DOHH2 (cell line): ENCODE measurements at regions not wholly inside any gene's neighbourhood (a gene's known extent, or its start where the extent isn't known, plus 50 kb on each side); places are given as distances from the start of the nearest gene placed in this dataset.

ENCODE experiments used
- H3F3A ChIP-seq: fragments of 200-600 bp; sonication (generic), shearing (Covaris generic); 2 replicates; pipeline ENCODE4 v1.6.0; 2016; ENCODE audit warnings: antibody characterized with exemption, mild to moderate bottlenecking; ENCODE audit not compliant: control insufficient read depth, insufficient read depth
- H3K27ac ChIP-seq: fragments of 200-600 bp; sonication (generic); 2 replicates; pipeline ENCODE4 v1.5.1; 2014; ENCODE audit warnings: low read depth, mild to moderate bottlenecking, low read length, moderate library complexity
- H3K27me3 ChIP-seq: fragments of 200-600 bp; sonication (generic); 2 replicates; pipeline ENCODE4 v1.6.1; 2014; ENCODE audit warnings: mild to moderate bottlenecking, low read length, mixed read lengths; ENCODE audit not compliant: control insufficient read depth
- H3K36me3 ChIP-seq: fragments of 200-600 bp; sonication (generic); 2 replicates; pipeline ENCODE4 v1.6.1; 2014; ENCODE audit warnings: mild to moderate bottlenecking, low read length, moderate library complexity, mixed read lengths; ENCODE audit not compliant: control insufficient read depth
- H3K4me1 ChIP-seq: fragments of 200-600 bp; sonication (generic); 2 replicates; pipeline ENCODE4 v1.6.1; 2014; ENCODE audit warnings: mild to moderate bottlenecking, low read length, mixed read lengths; ENCODE audit not compliant: control insufficient read depth
- H3K4me2 ChIP-seq: fragments of 200-600 bp; sonication (generic); 2 replicates; pipeline ENCODE4 v1.6.0; 2014; ENCODE audit warnings: mild to moderate bottlenecking, low read length, moderate library complexity
- H3K4me3 ChIP-seq: fragments of 200-600 bp; sonication (generic); 2 replicates; pipeline ENCODE4 v1.5.1; 2014; ENCODE audit warnings: mild to moderate bottlenecking, low read length, mixed read lengths
- H3K79me2 ChIP-seq: fragments of 200-600 bp; sonication (generic); 2 replicates; pipeline ENCODE4 v1.6.1; 2014; ENCODE audit warnings: mild to moderate bottlenecking, low read length, mixed read lengths; ENCODE audit not compliant: control insufficient read depth
- H3K9me2 ChIP-seq: fragments of 200-600 bp; sonication (generic); replicated peaks from 2 replicates; pipeline ENCODE4 v1.6.1; 2014; ENCODE audit warnings: mild to moderate bottlenecking, low read length, mixed read lengths; ENCODE audit not compliant: control insufficient read depth
- H3K9me3 ChIP-seq: fragments of 200-600 bp; sonication (generic); 2 replicates; pipeline ENCODE4 v1.6.1; 2014; ENCODE audit warnings: antibody characterized with exemption, low read length, mixed read lengths; ENCODE audit not compliant: control insufficient read depth, insufficient read depth
- H4K20me1 ChIP-seq: fragments of 200-600 bp; sonication (generic); 2 replicates; pipeline ENCODE4 v1.6.0; 2014; ENCODE audit warnings: low read depth, mild to moderate bottlenecking, antibody characterized with exemption, low read length, moderate library complexity; ENCODE audit not compliant: control insufficient read depth, insufficient read depth
- EZH2phosphoT487 ChIP-seq: fragments of 200-600 bp; sonication (generic); IDR thresholded peaks from 2 replicates; pipeline ENCODE4 v1.6.1; 2017; ENCODE audit warnings: borderline replicate concordance, mild to moderate bottlenecking, antibody characterized with exemption, low read length, moderate library complexity, mixed read lengths
- TF ChIP-seq, protein P1 (sequence below): fragments of 200-600 bp; sonication (generic); IDR thresholded peaks from one replicate; pipeline ENCODE4 v1.5.1; 2014; ENCODE audit warnings: antibody characterized with exemption, mild to moderate bottlenecking, low read depth, low read length; ENCODE audit not compliant: poor library complexity, severe bottlenecking

DNA sequence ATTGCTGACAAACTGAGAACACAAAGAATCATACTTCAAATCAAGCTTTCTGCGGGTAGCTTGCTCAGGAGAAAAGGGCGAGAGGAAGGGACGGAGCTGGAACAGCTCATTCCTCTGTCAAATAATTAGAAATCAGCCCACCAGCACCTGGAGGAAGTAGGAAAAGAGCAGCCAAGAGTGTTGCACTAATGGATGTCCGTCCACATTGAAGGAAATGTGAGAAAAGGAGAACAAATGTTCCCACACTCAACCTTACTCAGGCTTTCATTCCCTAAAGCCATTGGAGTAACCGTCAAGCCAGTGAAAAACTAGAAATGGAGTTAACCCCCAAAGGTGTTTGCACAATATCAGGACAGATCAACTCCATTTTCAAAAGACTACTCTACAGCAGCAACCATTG, 233.0 kb upstream of the PRKD1 start:
- H3F3A ChIP-seq = no peaks in the 10 kb centered on the region
- H3K27ac ChIP-seq = no peak overlapping the region
- H3K9me2 ChIP-seq = no peaks in the 10 kb centered on the region
- H3K4me2 ChIP-seq = no peak overlapping the region
- no peak overlapping the region for H3K4me3 ChIP-seq
- H4K20me1 ChIP-seq = no peaks in the 10 kb centered on the region
- no peaks in the 10 kb centered on the region for H3K36me3 ChIP-seq
- H3K27me3 ChIP-seq = no peaks in the 10 kb centered on the region
- no peaks in the 10 kb centered on the region for H3K9me3 ChIP-seq
- no peaks in the 10 kb centered on the region for H3K4me1 ChIP-seq
- TF ChIP-seq, protein P1, sequence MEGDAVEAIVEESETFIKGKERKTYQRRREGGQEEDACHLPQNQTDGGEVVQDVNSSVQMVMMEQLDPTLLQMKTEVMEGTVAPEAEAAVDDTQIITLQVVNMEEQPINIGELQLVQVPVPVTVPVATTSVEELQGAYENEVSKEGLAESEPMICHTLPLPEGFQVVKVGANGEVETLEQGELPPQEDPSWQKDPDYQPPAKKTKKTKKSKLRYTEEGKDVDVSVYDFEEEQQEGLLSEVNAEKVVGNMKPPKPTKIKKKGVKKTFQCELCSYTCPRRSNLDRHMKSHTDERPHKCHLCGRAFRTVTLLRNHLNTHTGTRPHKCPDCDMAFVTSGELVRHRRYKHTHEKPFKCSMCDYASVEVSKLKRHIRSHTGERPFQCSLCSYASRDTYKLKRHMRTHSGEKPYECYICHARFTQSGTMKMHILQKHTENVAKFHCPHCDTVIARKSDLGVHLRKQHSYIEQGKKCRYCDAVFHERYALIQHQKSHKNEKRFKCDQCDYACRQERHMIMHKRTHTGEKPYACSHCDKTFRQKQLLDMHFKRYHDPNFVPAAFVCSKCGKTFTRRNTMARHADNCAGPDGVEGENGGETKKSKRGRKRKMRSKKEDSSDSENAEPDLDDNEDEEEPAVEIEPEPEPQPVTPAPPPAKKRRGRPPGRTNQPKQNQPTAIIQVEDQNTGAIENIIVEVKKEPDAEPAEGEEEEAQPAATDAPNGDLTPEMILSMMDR = no peak
- no peak for TF ChIP-seq EZH2phosphoT487
- no peaks in the 10 kb centered on the region for H3K79me2 ChIP-seq

DNA sequence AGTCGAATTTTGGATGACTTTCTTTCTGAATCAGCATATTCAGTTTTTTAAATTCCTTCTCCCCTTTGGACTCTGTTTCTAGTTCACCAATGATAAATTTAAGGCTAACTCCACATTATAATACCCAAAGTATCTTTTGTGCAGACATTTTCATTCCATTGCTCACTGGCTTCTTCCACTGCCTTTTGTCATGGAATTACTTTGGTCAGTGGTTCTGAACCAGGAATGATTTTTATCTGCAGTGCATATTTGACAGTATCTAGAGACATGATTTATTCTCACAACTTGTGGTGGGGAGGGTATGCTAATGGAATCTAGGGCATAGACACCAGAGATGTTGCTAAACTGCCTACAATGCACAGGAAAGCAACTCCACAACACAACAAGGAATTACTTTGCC, 234.4 kb upstream of the PRKD1 start:
- H3K27me3 ChIP-seq = no peaks in the 10 kb centered on the region
- no peaks in the 10 kb centered on the region for H4K20me1 ChIP-seq
- no peaks in the 10 kb centered on the region for H3K9me3 ChIP-seq
- no peaks in the 10 kb centered on the region for H3K36me3 ChIP-seq
- H3F3A ChIP-seq = no peaks in the 10 kb centered on the region
- TF ChIP-seq EZH2phosphoT487 = no peak
- TF ChIP-seq, protein P1 = no peak
- no peak overlapping the region for H3K27ac ChIP-seq
- H3K79me2 ChIP-seq = no peaks in the 10 kb centered on the region
- H3K4me3 ChIP-seq = no peak overlapping the region
- H3K9me2 ChIP-seq = no peaks in the 10 kb centered on the region
- H3K4me2 ChIP-seq = no peak overlapping the region
- no peaks in the 10 kb centered on the region for H3K4me1 ChIP-seq

GRCh38 chr14:30165255-30165654, 237.6 kb upstream of the PRKD1 start:
- no peaks in the 10 kb centered on the region for H3F3A ChIP-seq
- H3K9me3 ChIP-seq = no peaks in the 10 kb centered on the region

More at GRCh38 chr14:30165255-30165654, 237.6 kb upstream of the PRKD1 start:
- H3K4me2 ChIP-seq = no peak overlapping the region
- no peaks in the 10 kb centered on the region for H3K27me3 ChIP-seq
- no peak overlapping the region for H3K4me3 ChIP-seq
- no peaks in the 10 kb centered on the region for H3K9me2 ChIP-seq
- H3K4me1 ChIP-seq = no peaks in the 10 kb centered on the region
- no peaks in the 10 kb centered on the region for H4K20me1 ChIP-seq
- TF ChIP-seq, protein P1 = no peak
- no peak for TF ChIP-seq EZH2phosphoT487
- H3K36me3 ChIP-seq = no peaks in the 10 kb centered on the region
- H3K27ac ChIP-seq = no peak overlapping the region
- no peaks in the 10 kb centered on the region for H3K79me2 ChIP-seq
